ENCODE measurements at regions not wholly inside any gene's neighbourhood (a gene's known extent, or its start where the extent isn't known, plus 50 kb on each side); places are given as distances from the start of the nearest gene placed in this dataset.

- TF ChIP-seq ZNF292 (CRISPR knock-in tag; IDR thresholded peaks at IDR 0.05; ENCODE audit: borderline replicate concordance, low read depth) (no peak; the same call in 1 of the 2 replicates), STAT5B (CRISPR knock-in tag; IDR thresholded peaks at IDR 0.05) (no peak), CTCF (CRISPR knock-in tag; IDR thresholded peaks at IDR 0.05) (peak; percentile 97), TRAFD1 (CRISPR knock-in tag; IDR thresholded peaks at IDR 0.05; ENCODE audit: borderline replicate concordance) (no peak), ZNF800 (CRISPR knock-in tag; IDR thresholded peaks at IDR 0.05) (0 out of 2 replicates have a peak, but pooled peaks have one; percentile 31), ZBTB1 (CRISPR knock-in tag; IDR thresholded peaks at IDR 0.05; ENCODE audit: borderline replicate concordance) (no peak), BATF2 (CRISPR knock-in tag; IDR thresholded peaks at IDR 0.05) (no peak), ISX (CRISPR knock-in tag; conservative IDR thresholded peaks at IDR 0.05) (no peak), HNRNPK (IDR thresholded peaks at IDR 0.05; ENCODE audit: low read depth, low read length, poor library complexity, severe bottlenecking) (no peak), SMAD9 (CRISPR knock-in tag; IDR thresholded peaks at IDR 0.05) (no peak), HMG20A (CRISPR knock-in tag; IDR thresholded peaks at IDR 0.05; ENCODE audit: borderline replicate concordance) (peak; percentile 38; the same call in 1 of the 2 replicates), ZNF251 (CRISPR knock-in tag; IDR thresholded peaks at IDR 0.05) (no peak), HNF4G (IDR thresholded peaks at IDR 0.05; ENCODE audit: borderline replicate concordance, low read depth, low read length) (no peak), HNF4G (CRISPR knock-in tag; IDR thresholded peaks at IDR 0.05; ENCODE audit: borderline replicate concordance, low read depth) (no peak), ARNT2 (CRISPR knock-in tag; IDR thresholded peaks at IDR 0.05; ENCODE audit: low read depth) (no peak), ZNF576 (CRISPR knock-in tag; IDR thresholded peaks at IDR 0.05) (no peak), TCF7L2 (IDR thresholded peaks at IDR 0.05; ENCODE audit: low read depth, low read length) (no peak), ZNF616 (CRISPR knock-in tag; IDR thresholded peaks at IDR 0.05; ENCODE audit: low read depth) (no peak), RBM39 (IDR thresholded peaks at IDR 0.05; ENCODE audit: low read depth, low read length, poor library complexity, severe bottlenecking) (no peak), NBN (conservative IDR thresholded peaks at IDR 0.05) (no peak), TFE3 (CRISPR knock-in tag; IDR thresholded peaks at IDR 0.05) (no peak), ATF5 (CRISPR knock-in tag; IDR thresholded peaks at IDR 0.05; ENCODE audit: low read depth) (no peak), TEAD3 (CRISPR knock-in tag; optimal IDR thresholded peaks at IDR 0.05; ENCODE audit: borderline replicate concordance) (peak; percentile 69)
These were observed 122.8 kb upstream of the COL21A1 start (continued) for GRCh38 chr6:56370127-56370540.

Data from HepG2 (cell line).